ENCODE measurements at regions not wholly inside any gene's neighbourhood (a gene's known extent, or its start where the extent isn't known, plus 50 kb on each side); places are given as distances from the start of the nearest gene placed in this dataset.

GRCh38 chr3:150080058-150080730, 109.5 kb upstream of the PFN2 start:
- TF ChIP-seq CTCF (IDR thresholded peaks at IDR 0.05) = no peak
- intact Hi-C loops (cut with micrococcal nuclease) = no loop called here
- H3K27ac ChIP-seq (ENCODE audit: low read length) = no peak overlapping the region
- no peak overlapping the region for H3K4me3 ChIP-seq (ENCODE audit: low read length)
- H3K4me3 Mint-ChIP-seq = no peak overlapping the region
- no peaks in the 10 kb centered on the region for H3K27me3 ChIP-seq (ENCODE audit: control insufficient read depth, insufficient read depth, low read length)
- H3K27ac Mint-ChIP-seq = no peak overlapping the region
- H3K4me1 Mint-ChIP-seq = no peaks in the 10 kb centered on the region
- no peaks in the 10 kb centered on the region for H3K9me3 Mint-ChIP-seq
- DNase-seq = no peak
- ATAC-seq = no peak
- H3K9me3 ChIP-seq (ENCODE audit: control insufficient read depth, insufficient read depth, low read length) = no peaks in the 10 kb centered on the region
- H3K36me3 Mint-ChIP-seq = no peaks in the 10 kb centered on the region
- no peaks in the 10 kb centered on the region for H3K4me1 ChIP-seq (ENCODE audit: control insufficient read depth, insufficient read depth, low read length)
- no peaks in the 10 kb centered on the region for H3K36me3 ChIP-seq (ENCODE audit: control insufficient read depth, insufficient read depth, low read length)
- H3K27me3 Mint-ChIP-seq (ENCODE audit: low read depth in 2 of 2) = peaks cover 0 to 5% of the 10 kb centered on the region in 2 donors
- 64% methylated on average over 4 of the region's 4 CpGs for WGBS (ENCODE audit: insufficient coverage)

GRCh38 chr3:150079029-150079739, 108.5 kb upstream of the PFN2 start:
- H3K27me3 ChIP-seq (ENCODE audit: control insufficient read depth, insufficient read depth, low read length) = no peaks in the 10 kb centered on the region
- no peaks in the 10 kb centered on the region for H3K4me1 Mint-ChIP-seq
- no peaks in the 10 kb centered on the region for H3K4me1 ChIP-seq (ENCODE audit: control insufficient read depth, insufficient read depth, low read length)
- peaks cover 0 to 1% of the 10 kb centered on the region in 2 donors for H3K27me3 Mint-ChIP-seq (ENCODE audit: low read depth in 2 of 2)
- no peak overlapping the region for H3K4me3 ChIP-seq (ENCODE audit: low read length)
- no peaks in the 10 kb centered on the region for H3K36me3 ChIP-seq (ENCODE audit: control insufficient read depth, insufficient read depth, low read length)
- H3K27ac ChIP-seq (ENCODE audit: low read length) = no peak overlapping the region
- ATAC-seq = no peak
- no peaks in the 10 kb centered on the region for H3K9me3 ChIP-seq (ENCODE audit: control insufficient read depth, insufficient read depth, low read length)
- no peak overlapping the region for H3K4me3 Mint-ChIP-seq
- H3K27ac Mint-ChIP-seq = no peak overlapping the region
- no peaks in the 10 kb centered on the region for H3K9me3 Mint-ChIP-seq
- intact Hi-C loops (cut with micrococcal nuclease) = no loop called here
- 91% methylated on average over 3 of the region's 5 CpGs for WGBS (ENCODE audit: insufficient coverage)
- DNase-seq = no peak
- no peak for TF ChIP-seq CTCF (IDR thresholded peaks at IDR 0.05)
- H3K36me3 Mint-ChIP-seq = no peaks in the 10 kb centered on the region

GRCh38 chr3:150077581-150078247, 107.0 kb upstream of the PFN2 start:
- intact Hi-C loops (cut with micrococcal nuclease) = no loop called here
- H3K27ac Mint-ChIP-seq = no peak overlapping the region
- no peaks in the 10 kb centered on the region for H3K36me3 Mint-ChIP-seq
- 48% methylated on average over 2 of the region's 4 CpGs for WGBS (ENCODE audit: insufficient coverage)
- peaks cover 6 to 12% of the 10 kb centered on the region in 2 donors for H3K27me3 Mint-ChIP-seq (ENCODE audit: low read depth in 2 of 2)
- DNase-seq = no peak
- Histone ChIP-seq H3K27me3 (ENCODE audit: control insufficient read depth, insufficient read depth, low read length) (no peaks in the 10 kb centered on the region), H3K4me3 (ENCODE audit: low read length) (no peak overlapping the region), H3K36me3 (ENCODE audit: control insufficient read depth, insufficient read depth, low read length) (no peaks in the 10 kb centered on the region), H3K4me1 (ENCODE audit: control insufficient read depth, insufficient read depth, low read length) (no peaks in the 10 kb centered on the region), H3K27ac (ENCODE audit: low read length) (no peak overlapping the region), H3K9me3 (ENCODE audit: control insufficient read depth, insufficient read depth, low read length) (no peaks in the 10 kb centered on the region)
- H3K4me3 Mint-ChIP-seq = no peak overlapping the region
- no peak for TF ChIP-seq CTCF (IDR thresholded peaks at IDR 0.05)
- no peak for ATAC-seq
- no peaks in the 10 kb centered on the region for H3K9me3 Mint-ChIP-seq
- H3K4me1 Mint-ChIP-seq = no peaks in the 10 kb centered on the region

Data from natural killer cell (primary cell).